HG02623 (cell line): ENCODE measurements at regions not wholly inside any gene's neighbourhood (a gene's known extent, or its start where the extent isn't known, plus 50 kb on each side); places are given as distances from the start of the nearest gene placed in this dataset.
"Not testable (repeated sequence)": the region's sequence is repeated elsewhere in the genome, so short reads cannot be mapped to it uniquely, and the experiment has no call there.

Experiments
- ATAC-seq: cut with Tn5 transposase; IDR thresholded peaks from one replicate; pipeline ENCODE4 v1.9.1; 2021; ENCODE audit warnings: moderate library complexity; ENCODE audit not compliant: unreplicated experiment

GRCh38 chr5:136924490-136924889 lies 559.1 kb upstream of the TRPC7 start:
- ATAC-seq, result no peak

- no peak for ATAC-seq
Measured at GRCh38 chr5:136910625-136911024, 545.3 kb upstream of the TRPC7 start.

GRCh38 chr5:136909906-136910305 lies 544.6 kb upstream of the TRPC7 start:
- no peak for ATAC-seq

- ATAC-seq, result no peak
Measured at GRCh38 chr5:136907371-136907770, 542.0 kb upstream of the TRPC7 start.

GRCh38 chr5:136906545-136906944 lies 541.2 kb upstream of the TRPC7 start:
- ATAC-seq, result no peak

DNA sequence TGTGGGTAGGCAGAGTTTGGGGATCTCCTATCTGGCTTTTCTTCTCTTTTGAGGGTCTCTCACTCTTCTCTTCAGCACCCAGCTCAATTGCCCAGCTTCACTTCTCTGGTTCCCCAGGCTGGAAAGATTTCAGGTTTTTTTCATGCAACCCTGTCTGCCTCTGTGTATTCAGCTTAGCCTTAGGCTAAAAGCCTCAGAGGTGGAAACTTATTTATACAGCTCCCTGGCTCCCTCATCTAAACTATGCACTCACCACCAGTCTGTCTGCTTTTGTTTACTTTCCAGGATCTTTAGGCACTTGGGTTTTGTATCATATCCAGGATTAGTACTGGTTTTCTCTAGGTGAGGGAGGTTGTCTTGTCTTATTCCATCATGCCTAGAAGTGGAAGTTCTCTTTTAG lies 540.2 kb upstream of the TRPC7 start:
- ATAC-seq, result no peak

GRCh38 chr5:136894070-136894469 lies 528.7 kb upstream of the TRPC7 start:
- no peak for ATAC-seq

GRCh38 chr5:136892000-136892399 lies 526.7 kb upstream of the TRPC7 start:
- no peak for ATAC-seq

- no peak for ATAC-seq
Measured at GRCh38 chr5:136891175-136891972, 526.0 kb upstream of the TRPC7 start.

- no peak for ATAC-seq
Measured at GRCh38 chr5:136890431-136891148, 525.2 kb upstream of the TRPC7 start.

- no peak for ATAC-seq
Measured at GRCh38 chr5:136886608-136887007, 521.3 kb upstream of the TRPC7 start.

DNA sequence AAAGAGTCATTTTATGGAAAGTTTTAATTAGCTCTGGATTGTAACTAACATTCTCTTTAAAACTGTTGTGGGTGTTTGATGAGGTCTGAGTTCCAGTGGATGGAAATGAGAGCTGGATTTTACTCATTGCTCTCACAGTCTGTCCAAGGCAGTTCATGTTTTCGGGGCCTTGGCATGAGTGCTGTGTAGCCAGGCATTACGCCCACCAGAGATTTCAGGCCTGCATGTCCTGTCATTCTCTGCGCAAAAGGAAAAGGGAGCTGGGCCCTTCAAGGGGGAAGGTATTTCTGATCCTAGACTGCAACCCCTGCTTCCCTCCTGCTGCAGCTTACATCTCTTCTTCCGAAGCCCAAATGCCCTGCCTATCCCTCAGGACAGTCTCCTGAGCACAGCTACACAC lies 499.6 kb upstream of the TRPC7 start:
- no peak for ATAC-seq

GRCh38 chr5:136856648-136857047 lies 491.3 kb upstream of the TRPC7 start:
- ATAC-seq, result no peak

DNA sequence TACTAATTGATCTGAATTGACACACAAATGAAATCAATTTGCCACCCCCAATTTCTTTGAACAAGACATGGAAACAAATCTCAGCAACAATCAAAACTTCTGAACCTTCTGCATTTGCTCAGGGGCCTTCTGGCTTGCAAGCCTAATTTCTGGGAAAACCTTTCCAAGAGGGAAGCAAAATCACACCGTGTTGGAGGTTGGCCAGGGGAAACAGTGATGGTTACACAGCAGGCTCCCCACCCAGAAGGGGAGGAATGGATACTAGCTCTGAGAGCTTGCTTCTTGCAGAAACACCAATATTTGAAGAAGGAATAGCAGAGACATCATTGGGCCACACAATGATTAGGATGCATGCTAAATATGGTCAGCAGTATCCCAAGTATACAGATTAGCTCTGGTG lies 488.6 kb upstream of the TRPC7 start:
- ATAC-seq, result no peak

DNA sequence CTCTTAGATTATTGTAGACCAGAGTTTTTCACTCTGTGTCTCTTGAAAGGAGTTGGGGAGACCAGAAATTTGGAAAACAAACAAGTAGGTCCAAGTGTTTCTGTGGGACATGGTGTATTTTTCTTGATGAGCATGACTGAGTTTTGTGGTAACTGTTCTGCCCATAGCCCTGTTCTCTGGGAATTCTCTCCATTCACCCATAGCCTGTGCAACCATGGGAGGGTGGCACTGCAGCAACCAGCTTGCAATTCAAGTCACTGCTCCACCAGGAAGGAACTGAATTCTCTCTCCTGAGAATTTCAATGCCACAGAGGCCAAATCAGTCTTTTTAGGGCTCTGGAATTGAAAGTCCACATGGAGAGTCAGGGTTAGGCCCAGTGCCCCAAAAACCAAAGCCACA lies 475.3 kb upstream of the TRPC7 start:
- no peak for ATAC-seq

- no peak for ATAC-seq
Measured at GRCh38 chr5:136836093-136836492, 470.7 kb upstream of the TRPC7 start.

DNA sequence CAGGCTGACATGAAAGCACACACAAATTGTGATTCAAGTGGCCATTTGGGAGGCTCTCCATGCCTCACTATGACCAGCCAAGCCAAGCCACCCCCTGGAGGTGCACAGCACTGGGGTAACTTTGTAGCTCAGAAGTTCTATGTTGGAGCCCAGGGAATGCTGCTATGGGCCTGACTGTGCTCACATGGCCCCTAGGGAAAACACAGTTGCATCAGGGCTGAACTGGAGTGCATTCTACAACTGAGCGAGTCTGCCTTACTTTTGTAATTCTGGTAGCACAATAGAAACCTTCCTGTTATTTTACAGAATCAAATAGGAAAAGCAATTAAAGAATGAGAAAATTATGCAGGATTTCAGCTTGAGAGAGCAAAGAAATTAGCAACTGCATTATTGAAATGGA lies 455.5 kb upstream of the TRPC7 start:
- no peak for ATAC-seq

- ATAC-seq, result no peak
Measured at GRCh38 chr5:136819526-136820302, 454.4 kb upstream of the TRPC7 start.

DNA sequence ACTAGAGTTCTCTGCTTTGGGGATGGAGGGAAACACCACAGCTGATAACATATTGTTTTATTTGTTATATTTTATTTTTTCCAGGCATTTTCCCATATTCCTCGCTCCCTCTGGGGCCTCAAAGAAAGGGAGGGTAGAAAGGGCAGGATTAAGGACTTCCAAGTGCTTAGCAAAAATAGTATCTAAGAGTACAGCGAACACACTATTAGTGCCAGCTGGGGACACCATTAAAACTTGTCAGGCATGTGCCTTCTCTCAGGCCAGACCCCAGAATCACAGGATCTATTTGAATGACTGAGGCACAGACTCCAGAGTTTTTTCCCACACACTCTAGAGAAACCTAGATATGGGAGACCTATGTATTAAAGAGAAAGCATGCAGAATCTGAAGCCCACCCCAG lies 451.0 kb upstream of the TRPC7 start:
- ATAC-seq, result no peak

- no peak for ATAC-seq
Measured at GRCh38 chr5:136814619-136815378, 449.5 kb upstream of the TRPC7 start.

DNA sequence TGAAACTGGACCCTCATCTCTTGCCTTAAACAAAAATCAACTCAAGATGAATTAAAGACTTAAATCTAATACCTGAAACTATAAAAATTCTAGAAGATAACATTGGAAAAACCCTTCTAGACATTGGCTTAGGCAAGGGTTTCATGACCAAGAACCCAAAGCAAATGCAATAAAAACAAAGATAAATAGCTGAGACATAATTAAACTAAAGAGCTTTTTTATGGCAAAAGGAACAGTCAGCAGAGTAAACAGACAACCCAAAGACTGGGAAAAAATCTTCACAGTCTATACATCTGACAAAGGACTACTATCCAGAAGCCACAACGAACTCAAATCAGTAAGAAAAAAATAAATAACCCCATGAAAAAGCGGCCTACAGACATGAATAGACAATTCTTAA lies 446.9 kb upstream of the TRPC7 start:
- ATAC-seq, result not testable (repeated sequence)
